ENCODE measurements at regions not wholly inside any gene's neighbourhood (a gene's known extent, or its start where the extent isn't known, plus 50 kb on each side); places are given as distances from the start of the nearest gene placed in this dataset.

GRCh38 chr2:65598996-65599395 lies 166.6 kb upstream of the SPRED2 start:
- no peak overlapping the region for H3K27ac ChIP-seq
- H3K9me3 ChIP-seq, result peaks cover 3% of the 10 kb centered on the region
- H3K4me1 ChIP-seq (ENCODE audit: control insufficient read depth in 1 of 2, low read depth in 2 of 2), result peaks cover 2 to 17% of the 10 kb centered on the region in 2 donors
- no peaks in the 10 kb centered on the region for H3K27me3 ChIP-seq (replicated peaks; ENCODE audit: insufficient read depth)
- no peaks in the 10 kb centered on the region for H3K36me3 ChIP-seq
- no peak for DNase-seq (ENCODE audit: low spot score)
- H3K4me3 ChIP-seq, result no peak overlapping the region
- TF ChIP-seq CTCF (IDR thresholded peaks at IDR 0.05), result no peak
- no peak for ATAC-seq (ENCODE audit: insufficient number of reproducible peaks, low FRiP score, low read depth)

GRCh38 chr2:65598264-65598663 lies 165.9 kb upstream of the SPRED2 start:
- H3K36me3 ChIP-seq, result no peaks in the 10 kb centered on the region
- peaks cover 5% of the 10 kb centered on the region for H3K9me3 ChIP-seq
- H3K4me1 ChIP-seq (ENCODE audit: control insufficient read depth in 1 of 2, low read depth in 2 of 2), result peaks cover 0 to 9% of the 10 kb centered on the region in 2 donors
- H3K27me3 ChIP-seq (replicated peaks; ENCODE audit: insufficient read depth), result no peaks in the 10 kb centered on the region
- ATAC-seq (ENCODE audit: insufficient number of reproducible peaks, low FRiP score, low read depth), result no peak
- H3K4me3 ChIP-seq, result no peak overlapping the region
- no peak for DNase-seq (ENCODE audit: low spot score)
- H3K27ac ChIP-seq, result no peak overlapping the region
- no peak for TF ChIP-seq CTCF (IDR thresholded peaks at IDR 0.05)

- no peak for DNase-seq (ENCODE audit: low spot score)
- no peak for TF ChIP-seq CTCF (IDR thresholded peaks at IDR 0.05)
- ATAC-seq (ENCODE audit: insufficient number of reproducible peaks, low FRiP score, low read depth), result no peak
Measured at GRCh38 chr2:65595630-65596029, 163.2 kb upstream of the SPRED2 start.

GRCh38 chr2:65594150-65594549 lies 161.8 kb upstream of the SPRED2 start:
- H3K36me3 ChIP-seq, result no peaks in the 10 kb centered on the region
- H3K4me1 ChIP-seq (ENCODE audit: control insufficient read depth in 1 of 2, low read depth in 2 of 2), result no peaks in the 10 kb centered on the region
- no peak overlapping the region for H3K4me3 ChIP-seq
- H3K27me3 ChIP-seq (replicated peaks; ENCODE audit: insufficient read depth), result no peaks in the 10 kb centered on the region
- TF ChIP-seq CTCF (IDR thresholded peaks at IDR 0.05), result no peak
- peaks cover 5% of the 10 kb centered on the region for H3K9me3 ChIP-seq
- H3K27ac ChIP-seq, result no peak overlapping the region
- ATAC-seq (ENCODE audit: insufficient number of reproducible peaks, low FRiP score, low read depth) (no peak), DNase-seq (ENCODE audit: low spot score) (no peak)

More at GRCh38 chr2:65595630-65596029, 163.2 kb upstream of the SPRED2 start:
- Histone ChIP-seq H3K4me1 (ENCODE audit: control insufficient read depth in 1 of 2, low read depth in 2 of 2) (no peaks in the 10 kb centered on the region), H3K9me3 (peaks cover 5% of the 10 kb centered on the region), H3K4me3 (no peak overlapping the region), H3K36me3 (no peaks in the 10 kb centered on the region), H3K27me3 (replicated peaks; ENCODE audit: insufficient read depth) (no peaks in the 10 kb centered on the region), H3K27ac (no peak overlapping the region)

GRCh38 chr2:65589667-65590066 lies 157.3 kb upstream of the SPRED2 start:
- Histone ChIP-seq H3K4me3 (no peak overlapping the region), H3K36me3 (no peaks in the 10 kb centered on the region), H3K27me3 (replicated peaks; ENCODE audit: insufficient read depth) (no peaks in the 10 kb centered on the region), H3K9me3 (peaks cover 5% of the 10 kb centered on the region), H3K27ac (no peak overlapping the region), H3K4me1 (ENCODE audit: control insufficient read depth in 1 of 2, low read depth in 2 of 2) (no peaks in the 10 kb centered on the region)
- no peak for ATAC-seq (ENCODE audit: insufficient number of reproducible peaks, low FRiP score, low read depth)
- DNase-seq (ENCODE audit: low spot score), result no peak
- no peak for TF ChIP-seq CTCF (IDR thresholded peaks at IDR 0.05)
